ENCODE measurements at regions not wholly inside any gene's neighbourhood (a gene's known extent, or its start where the extent isn't known, plus 50 kb on each side); places are given as distances from the start of the nearest gene placed in this dataset.
"Not testable (repeated sequence)": the region's sequence is repeated elsewhere in the genome, so short reads cannot be mapped to it uniquely, and the experiment has no call there.

GRCh38 chr1:60876952-60877351 is 205.4 kb upstream of the NFIA start:
- no peak overlapping the region for H3K27ac Mint-ChIP-seq
- H3K27me3 Mint-ChIP-seq = peaks cover 3% of the 10 kb centered on the region
- CTCF ChIA-PET = interaction anchor here (0.8 to 1.6 kb wide), 2 partner anchors 11 to 42 kb away, joined by 3 read pairs; no protein-coding TSS in a partner anchor
- H3K36me3 Mint-ChIP-seq (ENCODE audit: low read depth) = no peaks in the 10 kb centered on the region
- no peaks in the 10 kb centered on the region for H3K9me3 Mint-ChIP-seq
- H3K4me3 Mint-ChIP-seq = no peak overlapping the region
- POLR2A ChIA-PET = no interaction called here
- DNase-seq = no peak
- H3K4me1 Mint-ChIP-seq = no peaks in the 10 kb centered on the region

GRCh38 chr1:60875138-60875537 is 207.2 kb upstream of the NFIA start:
- ChIA-PET POLR2A (no interaction called here), CTCF (interaction anchor here (0.6 kb wide), 1 partner anchor 1730 kb away, joined by 3 read pairs; no protein-coding TSS in a partner anchor)
- H3K4me3 Mint-ChIP-seq = no peak overlapping the region
- no peak overlapping the region for H3K27ac Mint-ChIP-seq
- no peak for DNase-seq
- peaks cover 3% of the 10 kb centered on the region for H3K27me3 Mint-ChIP-seq
- no peaks in the 10 kb centered on the region for H3K4me1 Mint-ChIP-seq
- H3K9me3 Mint-ChIP-seq = no peaks in the 10 kb centered on the region
- no peaks in the 10 kb centered on the region for H3K36me3 Mint-ChIP-seq (ENCODE audit: low read depth)

GRCh38 chr1:60874718-60875117 is 207.6 kb upstream of the NFIA start:
- Mint-ChIP-seq H3K27me3 (peaks cover 3% of the 10 kb centered on the region), H3K27ac (no peak overlapping the region), H3K9me3 (no peaks in the 10 kb centered on the region), H3K4me1 (no peaks in the 10 kb centered on the region), H3K4me3 (no peak overlapping the region), H3K36me3 (ENCODE audit: low read depth) (no peaks in the 10 kb centered on the region)
- ChIA-PET POLR2A (no interaction called here), CTCF (interaction anchor here (0.7 kb wide), 1 partner anchor 13 kb away, joined by 3 read pairs; no protein-coding TSS in a partner anchor)
- DNase-seq = no peak

- POLR2A ChIA-PET, H3K9me3 Mint-ChIP-seq: not testable (repeated sequence)
- peaks cover 12% of the 10 kb centered on the region for H3K27me3 Mint-ChIP-seq
These were observed 209.0 kb upstream of the NFIA start for GRCh38 chr1:60873396-60873795.

GRCh38 chr1:60872426-60873054 is 209.8 kb upstream of the NFIA start:
- no peaks in the 10 kb centered on the region for H3K4me1 Mint-ChIP-seq
- H3K4me3 Mint-ChIP-seq = no peak overlapping the region
- no peak for DNase-seq
- no peaks in the 10 kb centered on the region for H3K9me3 Mint-ChIP-seq
- H3K27ac Mint-ChIP-seq = no peak overlapping the region
- peaks cover 12% of the 10 kb centered on the region for H3K27me3 Mint-ChIP-seq
- CTCF ChIA-PET = no interaction called here
- H3K36me3 Mint-ChIP-seq (ENCODE audit: low read depth) = no peaks in the 10 kb centered on the region
- POLR2A ChIA-PET = no interaction called here

More at GRCh38 chr1:60873396-60873795, 209.0 kb upstream of the NFIA start:
- H3K4me3 Mint-ChIP-seq; H3K36me3 Mint-ChIP-seq (ENCODE audit: low read depth); CTCF ChIA-PET; H3K27ac Mint-ChIP-seq; DNase-seq; H3K4me1 Mint-ChIP-seq: not testable (repeated sequence)

- Mint-ChIP-seq H3K4me3 (no peak overlapping the region), H3K9me3 (no peaks in the 10 kb centered on the region), H3K4me1 (no peaks in the 10 kb centered on the region), H3K27me3 (peaks cover 12% of the 10 kb centered on the region), H3K27ac (no peak overlapping the region), H3K36me3 (ENCODE audit: low read depth) (no peaks in the 10 kb centered on the region)
- ChIA-PET POLR2A (interaction anchor here (0.6 kb wide), 1 partner anchor 84 kb away, joined by 4 read pairs; no protein-coding TSS in a partner anchor), CTCF (no interaction called here)
- DNase-seq = no peak
These were observed 212.0 kb upstream of the NFIA start for GRCh38 chr1:60870269-60870865.

GRCh38 chr1:60868901-60869663 is 213.3 kb upstream of the NFIA start:
- DNase-seq = no peak
- ChIA-PET POLR2A (no interaction called here), CTCF (no interaction called here)
- Mint-ChIP-seq H3K9me3 (no peaks in the 10 kb centered on the region), H3K4me3 (no peak overlapping the region), H3K27ac (no peak overlapping the region), H3K36me3 (ENCODE audit: low read depth) (no peaks in the 10 kb centered on the region), H3K4me1 (no peaks in the 10 kb centered on the region), H3K27me3 (peaks cover 12% of the 10 kb centered on the region)

GRCh38 chr1:60867782-60868181 is 214.6 kb upstream of the NFIA start:
- no peaks in the 10 kb centered on the region for H3K4me1 Mint-ChIP-seq

GRCh38 chr1:60866917-60867531 is 215.3 kb upstream of the NFIA start:
- no peak for DNase-seq
- CTCF ChIA-PET = no interaction called here
- H3K9me3 Mint-ChIP-seq = no peaks in the 10 kb centered on the region
- no peak overlapping the region for H3K4me3 Mint-ChIP-seq
- H3K27ac Mint-ChIP-seq = no peak overlapping the region
- POLR2A ChIA-PET = no interaction called here
- no peaks in the 10 kb centered on the region for H3K36me3 Mint-ChIP-seq (ENCODE audit: low read depth)
- peaks cover 15% of the 10 kb centered on the region for H3K27me3 Mint-ChIP-seq
- no peaks in the 10 kb centered on the region for H3K4me1 Mint-ChIP-seq

More at GRCh38 chr1:60867782-60868181, 214.6 kb upstream of the NFIA start:
- DNase-seq = no peak
- ChIA-PET POLR2A (no interaction called here), CTCF (no interaction called here)
- Mint-ChIP-seq H3K27me3 (peaks cover 15% of the 10 kb centered on the region), H3K9me3 (no peaks in the 10 kb centered on the region), H3K4me3 (no peak overlapping the region), H3K36me3 (ENCODE audit: low read depth) (no peaks in the 10 kb centered on the region), H3K27ac (no peak overlapping the region)

- H3K36me3 Mint-ChIP-seq (ENCODE audit: low read depth) = no peaks in the 10 kb centered on the region
- ChIA-PET CTCF (no interaction called here), POLR2A (no interaction called here)
- H3K9me3 Mint-ChIP-seq = no peaks in the 10 kb centered on the region
- H3K27ac Mint-ChIP-seq = no peak overlapping the region
- DNase-seq = no peak
- H3K4me1 Mint-ChIP-seq = no peaks in the 10 kb centered on the region
- peaks cover 15% of the 10 kb centered on the region for H3K27me3 Mint-ChIP-seq
- no peak overlapping the region for H3K4me3 Mint-ChIP-seq
These were observed 216.0 kb upstream of the NFIA start for GRCh38 chr1:60866226-60866900.

- H3K27ac Mint-ChIP-seq = no peak overlapping the region
- no peak overlapping the region for H3K4me3 Mint-ChIP-seq
- H3K9me3 Mint-ChIP-seq = no peaks in the 10 kb centered on the region
- CTCF ChIA-PET = no interaction called here
- DNase-seq = no peak
- H3K27me3 Mint-ChIP-seq = peaks cover 12% of the 10 kb centered on the region
- no peaks in the 10 kb centered on the region for H3K4me1 Mint-ChIP-seq
- POLR2A ChIA-PET = no interaction called here
- no peaks in the 10 kb centered on the region for H3K36me3 Mint-ChIP-seq (ENCODE audit: low read depth)
These were observed 217.2 kb upstream of the NFIA start for GRCh38 chr1:60865166-60865565.

GRCh38 chr1:60864722-60865121 is 217.6 kb upstream of the NFIA start:
- H3K27me3 Mint-ChIP-seq = peaks cover 11% of the 10 kb centered on the region
- CTCF ChIA-PET = no interaction called here
- no peaks in the 10 kb centered on the region for H3K36me3 Mint-ChIP-seq (ENCODE audit: low read depth)

GRCh38 chr1:60863131-60863530 is 219.2 kb upstream of the NFIA start:
- ChIA-PET POLR2A (no interaction called here), CTCF (no interaction called here)
- Mint-ChIP-seq H3K9me3 (no peaks in the 10 kb centered on the region), H3K4me3 (no peak overlapping the region), H3K36me3 (ENCODE audit: low read depth) (no peaks in the 10 kb centered on the region), H3K27me3 (peaks cover 3% of the 10 kb centered on the region), H3K4me1 (no peaks in the 10 kb centered on the region), H3K27ac (no peak overlapping the region)
- no peak for DNase-seq

More at GRCh38 chr1:60864722-60865121, 217.6 kb upstream of the NFIA start:
- no peak overlapping the region for H3K4me3 Mint-ChIP-seq
- H3K27ac Mint-ChIP-seq = no peak overlapping the region
- POLR2A ChIA-PET = no interaction called here
- no peaks in the 10 kb centered on the region for H3K4me1 Mint-ChIP-seq
- no peak for DNase-seq
- H3K9me3 Mint-ChIP-seq = no peaks in the 10 kb centered on the region

Measured in activated CD4-positive, alpha-beta T cell treated with anti-CD3 and anti-CD28 coated beads, Interleukin-2, amount 10 ng/mL, durations not matched to agents 7 days and 5 days (primary cell).